Left renal cortex interstitium (tissue), 4 donors: ENCODE measurements at regions not wholly inside any gene's neighbourhood (a gene's known extent, or its start where the extent isn't known, plus 50 kb on each side); places are given as distances from the start of the nearest gene placed in this dataset.
A peak's percentile ranks its signal among the peaks of the same experiment; 100 is the strongest.
"Not testable (repeated sequence)": the region's sequence is repeated elsewhere in the genome, so short reads cannot be mapped to it uniquely, and the experiment has no call there.

Experiments
- DNase-seq, 4 donors: peaks; one replicate each; pipeline ENCODE4 v3.0.0-alpha.2; 2013; ENCODE audit warnings: low read depth in 4 of 4, low spot score in 2 of 4, missing footprints in 1 of 4

- DNase-seq, result no peak
Measured at GRCh38 chr14:25699981-25700380, 650.0 kb upstream of the STXBP6 start.

- no peak for DNase-seq
Measured at GRCh38 chr14:25698111-25698510, 648.2 kb upstream of the STXBP6 start.

DNA sequence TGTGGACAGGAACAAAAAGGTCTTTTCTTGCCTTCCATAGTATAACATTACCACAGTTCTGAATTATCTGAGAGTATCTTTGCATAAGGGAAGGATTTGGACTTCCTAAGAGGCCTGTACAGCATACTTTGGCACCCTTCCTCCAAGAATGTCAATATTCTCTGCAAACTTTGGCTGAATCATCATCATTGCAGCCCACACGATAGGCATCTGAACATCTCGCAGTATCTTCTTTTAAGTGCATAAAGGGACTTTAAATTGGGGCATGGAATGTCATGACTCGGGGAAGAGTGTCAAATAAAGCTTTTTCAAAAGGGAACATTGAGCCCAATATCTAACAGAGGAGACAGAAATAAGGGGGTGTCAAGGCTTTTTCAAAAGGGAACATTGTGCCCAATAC, 646.2 kb upstream of the STXBP6 start:
- DNase-seq, result no peak

DNA sequence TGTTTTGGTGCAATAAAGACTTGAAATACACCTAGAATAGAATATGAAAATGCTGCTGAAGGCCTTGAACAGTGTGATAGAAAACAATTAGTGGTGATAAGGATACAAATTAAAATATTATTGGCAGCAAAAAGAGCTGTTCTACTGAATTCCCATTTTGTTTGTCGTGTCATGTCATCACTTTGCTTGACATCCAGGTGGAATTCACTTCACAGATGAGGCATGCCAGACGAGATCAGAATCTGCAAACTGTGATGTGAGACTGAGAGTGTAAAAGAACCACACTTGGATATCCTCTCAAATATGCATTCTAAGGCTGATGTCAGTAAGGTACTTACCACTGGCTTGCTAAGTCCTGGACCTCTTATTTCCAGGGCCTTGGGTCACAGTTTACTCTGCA, 635.1 kb upstream of the STXBP6 start:
- no peak for DNase-seq

- DNase-seq, result no peak
Measured at GRCh38 chr14:25680934-25681333, 631.0 kb upstream of the STXBP6 start.

GRCh38 chr14:25680511-25680910, 630.6 kb upstream of the STXBP6 start:
- DNase-seq, result not testable (repeated sequence)

GRCh38 chr14:25677111-25677510, 627.2 kb upstream of the STXBP6 start:
- DNase-seq, result no peak

DNA sequence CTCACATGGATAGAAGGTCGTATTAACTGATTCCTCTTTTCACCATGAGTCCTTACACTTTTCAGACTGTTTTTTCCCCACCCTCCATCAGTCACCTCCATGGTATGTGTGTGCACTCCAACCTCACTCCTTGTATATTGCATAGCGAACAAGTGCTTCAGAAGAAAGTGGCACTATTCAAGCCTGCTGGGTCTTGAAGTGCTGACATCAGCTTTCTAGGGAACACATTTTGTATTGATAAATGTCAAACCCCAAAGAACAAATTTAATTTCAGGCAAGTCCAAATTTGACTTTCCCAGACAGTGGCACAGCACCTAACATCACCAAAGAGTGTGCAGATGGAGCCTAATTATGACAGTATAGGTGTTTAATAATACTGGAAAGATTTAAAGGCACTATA, 617.4 kb upstream of the STXBP6 start:
- DNase-seq, result no peak

- no peak for DNase-seq
Measured at GRCh38 chr14:25666877-25667276, 616.9 kb upstream of the STXBP6 start.

GRCh38 chr14:25658988-25659387, 609.0 kb upstream of the STXBP6 start:
- no peak for DNase-seq

- no peak for DNase-seq
Measured at GRCh38 chr14:25630447-25630846, 580.5 kb upstream of the STXBP6 start.

GRCh38 chr14:25628978-25629377, 579.0 kb upstream of the STXBP6 start:
- no peak for DNase-seq

DNA sequence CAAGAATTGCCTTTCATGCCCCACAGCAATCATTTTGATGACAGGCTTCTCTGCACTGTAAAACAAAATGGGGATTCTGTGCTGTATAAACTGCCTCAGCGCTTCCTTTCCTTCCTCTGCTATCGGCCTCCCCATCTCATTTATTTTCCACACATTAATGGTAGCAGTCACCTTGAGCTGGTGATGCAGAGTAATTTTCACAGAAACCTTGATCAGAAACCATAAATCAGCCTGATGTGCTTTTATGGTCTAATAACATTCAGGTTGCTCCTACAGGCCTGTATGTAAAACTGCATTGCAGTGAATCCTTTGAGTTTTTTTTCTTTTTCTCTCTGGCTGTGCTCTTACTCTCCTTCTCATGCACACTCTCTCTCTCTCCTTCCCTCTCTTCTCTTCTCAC, 578.4 kb upstream of the STXBP6 start:
- DNase-seq, result peak in 1 of 4 donors; percentile 14

- DNase-seq, result peak in 3 of 4 donors; percentile 16 to 33 (median 23)
Measured at GRCh38 chr14:25626986-25627385, 577.0 kb upstream of the STXBP6 start.

GRCh38 chr14:25622763-25623162, 572.8 kb upstream of the STXBP6 start:
- no peak for DNase-seq

DNA sequence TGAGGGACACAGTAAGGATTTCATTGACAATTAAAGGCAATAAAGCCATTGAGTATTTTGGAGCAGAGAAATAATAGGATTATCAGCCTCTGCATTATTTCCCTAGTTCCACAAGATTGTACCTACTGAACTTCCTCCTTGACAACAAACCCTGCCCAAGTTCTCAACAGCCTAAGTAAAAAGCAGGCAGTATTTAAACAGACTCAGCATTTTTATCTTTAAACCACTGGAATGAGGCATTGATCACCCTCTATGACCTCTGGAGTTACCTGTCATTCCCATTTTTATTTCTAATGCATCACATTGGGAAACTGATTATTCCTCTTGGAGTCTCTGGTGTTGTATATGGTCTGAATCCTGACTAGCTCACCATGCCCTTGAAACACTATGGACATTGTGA, 570.6 kb upstream of the STXBP6 start:
- DNase-seq, result no peak

DNA sequence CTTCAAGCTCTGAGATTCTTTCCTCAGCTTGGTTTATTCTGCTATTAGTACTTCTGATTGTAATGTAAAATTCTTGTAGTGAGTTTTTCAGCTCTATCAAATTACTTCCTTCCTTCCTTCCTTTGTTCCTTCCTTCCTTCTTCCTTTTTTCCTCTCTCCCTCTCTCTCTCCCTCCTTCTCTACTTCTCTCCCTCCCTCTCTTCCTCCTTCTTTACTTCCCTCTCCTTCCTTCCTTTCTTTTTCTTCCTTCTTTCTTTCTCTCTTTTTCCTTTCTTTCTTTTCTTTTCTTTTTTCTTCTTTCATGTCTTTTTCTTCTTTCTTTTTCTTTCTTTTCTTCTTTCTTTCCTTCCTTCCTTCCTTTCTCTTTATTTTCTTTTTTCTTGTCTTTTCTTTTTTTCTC, 565.2 kb upstream of the STXBP6 start:
- no peak for DNase-seq

DNA sequence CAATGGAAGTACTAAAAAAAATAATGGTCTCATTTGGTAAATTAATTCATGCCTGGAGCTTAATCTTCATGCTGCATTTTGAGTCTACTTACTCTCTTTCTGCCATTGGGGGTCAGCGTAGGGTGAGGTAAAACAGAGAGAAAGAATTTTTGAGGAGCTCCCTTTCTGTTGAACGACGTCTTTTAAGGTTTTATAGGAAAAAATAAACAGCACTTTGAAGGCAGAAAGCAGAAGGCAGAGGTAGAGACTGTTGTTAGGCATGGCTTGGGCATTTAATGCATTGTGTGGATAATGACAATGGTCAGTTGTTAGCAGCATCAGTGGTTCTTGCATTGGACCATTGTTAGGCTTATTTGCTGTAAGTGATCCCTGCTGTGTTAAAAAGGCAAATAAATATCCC, 557.2 kb upstream of the STXBP6 start:
- no peak for DNase-seq

GRCh38 chr14:25602106-25602505, 552.2 kb upstream of the STXBP6 start:
- no peak for DNase-seq

- no peak for DNase-seq
Measured at GRCh38 chr14:25588751-25589150, 538.8 kb upstream of the STXBP6 start.

DNA sequence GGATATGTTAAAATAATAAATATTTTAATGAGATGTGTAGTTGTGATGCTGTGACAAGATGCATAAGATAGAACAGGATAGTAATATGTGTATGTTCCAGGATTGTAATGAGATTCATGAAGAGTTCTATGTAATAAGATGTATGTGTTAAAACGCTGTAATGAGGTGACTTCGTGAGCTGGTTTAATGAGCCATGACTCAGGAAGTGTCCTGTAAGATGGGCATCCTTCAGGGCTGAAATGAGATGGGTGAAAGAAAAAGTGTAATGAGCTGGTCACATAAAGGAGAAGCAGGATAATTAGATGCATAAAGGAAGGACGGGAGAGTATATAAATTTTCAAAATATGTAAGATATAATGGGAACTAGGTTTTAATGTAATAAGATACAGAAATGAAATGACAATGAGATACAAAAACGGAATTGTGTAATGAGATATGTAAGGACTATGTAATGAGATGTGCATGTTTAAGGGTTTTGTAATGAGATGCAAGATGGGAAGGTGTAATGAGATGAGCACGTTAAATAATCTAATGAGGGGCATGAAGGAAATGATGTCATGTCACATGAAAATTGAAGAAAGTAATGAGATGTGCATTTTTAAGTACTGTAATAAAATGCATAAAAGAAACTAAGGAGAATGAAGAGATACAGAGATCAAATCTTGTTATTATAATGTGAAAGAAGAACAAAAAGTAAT, 524.8 kb upstream of the STXBP6 start:
- DNase-seq, result no peak

- no peak for DNase-seq
Measured at GRCh38 chr14:25570483-25570882, 520.5 kb upstream of the STXBP6 start.

DNA sequence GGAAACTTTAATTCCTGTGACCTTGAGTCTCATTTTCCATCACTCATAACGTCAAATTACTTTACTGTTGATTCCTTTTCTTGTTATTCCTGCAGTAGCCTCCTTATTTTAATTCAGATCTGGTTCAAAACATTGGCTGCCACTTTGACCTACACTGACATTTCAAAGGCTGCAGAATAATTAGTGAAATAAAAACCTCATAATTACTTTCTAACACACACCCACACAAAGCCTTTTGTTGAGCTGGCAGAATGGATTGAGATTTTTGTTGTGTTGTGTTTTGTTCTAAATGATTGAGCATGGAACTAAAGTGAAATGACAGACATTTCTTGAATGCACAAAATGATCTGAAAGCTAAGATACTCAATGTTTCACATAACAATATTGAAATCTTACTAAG, 507.5 kb upstream of the STXBP6 start:
- DNase-seq, result no peak
